Liver (tissue), 3 donors: ENCODE measurements at regions not wholly inside any gene's neighbourhood (a gene's known extent, or its start where the extent isn't known, plus 50 kb on each side); places are given as distances from the start of the nearest gene placed in this dataset.

ENCODE experiments used
- ATF3 ChIP-seq: IDR thresholded peaks from 2 replicates; pipeline ENCODE4 v1.6.1; 2016; ENCODE audit warnings: antibody characterized with exemption
- CTCF ChIP-seq: fragments of 150-350 bp; IDR thresholded peaks from 2 replicates; pipeline ENCODE4 v1.5.1; 2017; ENCODE audit warnings: improper control_type of control experiment, low read depth, low read length; ENCODE audit not compliant: missing input control
- EGR1 ChIP-seq, 2 donors: IDR thresholded peaks; 2 replicates each; pipeline ENCODE4 v1.6.1; 2016 to 2018; ENCODE audit warnings: antibody characterized with exemption in 2 of 2, low read depth in 2 of 2
- RAD21 ChIP-seq, 2 donors: IDR thresholded peaks; 2 replicates each; pipeline ENCODE4 v1.6.1; 2016; ENCODE audit warnings: antibody characterized with exemption in 2 of 2, mild to moderate bottlenecking in 2 of 2
- TAF1 ChIP-seq: conservative IDR thresholded peaks from 2 replicates; pipeline ENCODE4 v1.6.1; 2016; ENCODE audit warnings: antibody characterized with exemption, mild to moderate bottlenecking
- donor health status: healthy.
- donor health status: healthy.

GRCh38 chr1:112126598-112126997 lies 137.1 kb upstream of the KCND3 start:
- TF ChIP-seq CTCF = no peak
- TF ChIP-seq ATF3 = no peak
- TF ChIP-seq TAF1 = no peak
- TF ChIP-seq EGR1 (IDR thresholded peaks at IDR 0.05; ENCODE audit: low read depth in 2 of 2) = no peak
- no peak for TF ChIP-seq RAD21 (IDR thresholded peaks at IDR 0.05)
